Medulla oblongata (tissue), 1 donor: ENCODE measurements at regions not wholly inside any gene's neighbourhood (a gene's known extent, or its start where the extent isn't known, plus 50 kb on each side); places are given as distances from the start of the nearest gene placed in this dataset.

Source experiments
- DNase-seq: peaks from one replicate; pipeline ENCODE4 v3.0.0-alpha.2; 2015; ENCODE audit errors: extremely low spot score

DNA sequence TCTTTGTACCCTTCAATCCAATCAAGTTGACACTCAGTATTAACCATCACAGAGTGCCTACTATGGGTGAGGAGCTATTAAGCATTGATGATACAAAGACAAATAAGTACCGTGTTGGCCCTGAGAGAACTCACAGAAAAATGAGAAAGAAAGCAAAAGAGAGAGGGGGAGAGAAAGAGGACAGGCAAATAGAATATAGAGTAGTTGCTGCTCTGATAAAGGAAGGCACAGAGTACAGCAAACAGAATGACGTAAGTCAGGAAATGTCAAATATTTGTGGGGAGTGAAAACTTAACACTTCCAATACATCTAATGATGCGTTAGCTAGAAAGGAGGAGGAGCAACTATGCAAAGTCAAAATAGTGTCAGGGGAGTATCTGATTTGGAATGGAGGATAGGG, 320.6 kb upstream of the KCNH8 start:
- DNase-seq = no peak

DNA sequence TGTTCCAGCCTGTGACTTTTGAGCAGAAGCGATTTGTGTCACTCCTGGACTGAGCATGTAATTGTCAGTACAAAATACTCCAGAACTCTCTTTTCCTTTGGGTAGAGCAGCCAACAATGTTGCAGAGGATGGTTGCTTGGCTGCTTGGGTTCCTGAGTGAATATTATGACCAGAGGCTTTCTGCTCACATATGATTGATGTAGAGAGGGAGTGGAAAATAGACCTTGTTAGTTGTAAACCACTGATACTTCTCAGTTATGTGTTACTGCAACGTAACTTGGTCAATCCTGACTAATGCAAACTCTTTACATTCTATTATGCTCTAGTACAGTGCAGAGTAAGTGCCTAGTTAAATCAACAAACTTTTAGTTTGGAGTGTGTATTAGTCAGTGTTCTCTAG, 322.6 kb upstream of the KCNH8 start:
- DNase-seq = no peak

DNA sequence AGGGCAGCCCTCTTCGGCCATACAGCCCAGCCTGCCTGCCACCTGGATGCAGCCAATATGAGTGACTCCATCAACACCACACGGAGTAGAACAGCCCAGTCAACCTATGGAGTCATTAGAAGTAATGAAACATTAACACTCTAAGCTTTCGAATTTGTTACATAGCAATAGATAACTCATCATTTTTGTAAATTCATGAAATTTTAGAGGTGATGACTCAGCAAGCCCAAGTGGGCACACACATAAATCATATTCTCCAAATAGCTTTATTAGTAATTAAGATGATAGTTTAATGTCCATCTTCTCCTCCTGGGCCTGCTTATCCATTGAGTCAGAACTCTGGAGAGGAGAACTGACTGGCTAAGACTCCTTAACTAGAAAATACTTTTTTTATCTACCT, 335.0 kb upstream of the KCNH8 start:
- DNase-seq = no peak

DNA sequence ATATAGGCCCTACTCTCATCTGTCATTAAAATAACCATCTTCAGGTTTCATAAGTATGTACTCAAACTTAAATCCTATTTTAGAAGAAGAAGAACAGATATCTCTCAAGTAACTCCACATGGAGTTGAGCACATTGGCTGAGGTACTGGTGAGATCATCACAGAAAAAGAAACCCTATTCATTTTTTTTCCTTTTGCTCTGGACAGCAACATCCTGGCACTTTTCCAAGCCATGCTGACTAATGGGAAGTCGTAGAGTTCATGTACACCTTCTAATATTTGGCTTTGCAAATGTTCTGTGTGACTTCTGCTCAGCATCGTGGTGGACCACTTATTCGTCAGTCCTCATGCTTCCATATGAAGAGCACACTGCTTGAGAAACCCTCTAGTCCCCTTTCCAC, 336.0 kb upstream of the KCNH8 start:
- no peak for DNase-seq

DNA sequence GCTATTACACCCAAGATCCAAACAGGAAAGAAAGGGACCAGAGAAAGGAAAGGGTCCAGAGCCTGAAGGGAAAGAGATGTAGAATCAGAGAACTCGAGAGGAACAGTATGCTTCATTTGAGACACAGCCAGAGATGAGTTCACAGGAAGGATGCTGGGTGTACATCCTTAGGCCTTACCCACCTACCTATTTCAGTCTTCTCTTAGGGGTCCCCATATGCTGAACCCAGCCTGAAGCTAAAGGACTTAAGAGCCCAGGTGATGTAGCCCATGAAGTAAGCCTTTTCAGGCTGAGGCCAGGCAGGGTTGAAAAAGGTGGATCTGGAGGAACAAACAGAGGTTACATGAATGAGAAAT, 338.0 kb upstream of the KCNH8 start:
- DNase-seq = no peak

DNA sequence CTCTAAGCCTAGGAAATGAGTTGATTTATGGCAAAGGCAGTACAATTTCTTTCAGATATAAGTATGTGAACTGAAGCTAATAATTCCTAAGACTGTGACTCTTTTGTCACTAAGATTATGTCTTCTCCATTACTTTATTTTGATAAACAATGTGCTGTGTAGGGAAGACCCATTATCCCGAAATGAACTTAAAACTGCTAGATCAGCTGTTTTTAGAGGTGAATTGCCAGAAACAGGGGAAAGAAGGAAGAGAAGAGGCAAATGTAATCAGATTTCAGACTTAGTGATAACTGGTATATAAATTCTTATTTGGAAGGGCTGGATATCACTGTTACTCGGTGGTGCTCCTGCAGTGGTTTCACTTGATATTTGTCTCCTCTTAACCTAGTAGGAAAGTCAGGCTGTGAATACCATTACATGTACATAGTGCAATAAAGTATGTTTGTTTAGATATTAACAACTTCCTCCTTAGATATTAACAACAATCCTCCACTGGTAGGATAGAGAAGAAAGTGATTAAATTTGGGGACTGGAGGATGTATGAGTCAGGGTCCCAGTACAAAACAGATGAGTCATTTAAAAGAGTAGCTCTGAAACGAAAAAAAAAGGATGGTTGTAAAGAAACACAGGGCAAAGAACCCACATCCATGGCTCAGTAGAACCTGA, 338.5 kb upstream of the KCNH8 start:
- DNase-seq = no peak

DNA sequence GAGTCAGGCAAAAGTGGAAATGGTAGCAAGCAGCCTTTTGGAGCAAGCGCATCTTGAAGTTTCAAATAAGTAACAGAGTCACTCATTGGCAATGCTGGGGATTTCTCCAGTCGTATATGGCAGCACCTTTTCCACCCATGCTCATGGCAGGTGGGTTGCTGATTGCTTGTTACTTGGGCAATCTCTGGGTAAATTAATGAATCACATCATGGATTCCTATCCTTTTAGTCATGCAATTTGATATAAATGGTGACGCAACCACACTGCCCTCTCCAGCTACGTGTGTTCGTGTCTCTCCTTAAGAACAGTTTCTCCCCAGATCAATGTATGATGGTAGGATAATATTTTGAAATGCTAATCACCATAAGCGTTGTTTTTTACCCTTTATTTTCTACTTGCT, 339.9 kb upstream of the KCNH8 start:
- no peak for DNase-seq

DNA sequence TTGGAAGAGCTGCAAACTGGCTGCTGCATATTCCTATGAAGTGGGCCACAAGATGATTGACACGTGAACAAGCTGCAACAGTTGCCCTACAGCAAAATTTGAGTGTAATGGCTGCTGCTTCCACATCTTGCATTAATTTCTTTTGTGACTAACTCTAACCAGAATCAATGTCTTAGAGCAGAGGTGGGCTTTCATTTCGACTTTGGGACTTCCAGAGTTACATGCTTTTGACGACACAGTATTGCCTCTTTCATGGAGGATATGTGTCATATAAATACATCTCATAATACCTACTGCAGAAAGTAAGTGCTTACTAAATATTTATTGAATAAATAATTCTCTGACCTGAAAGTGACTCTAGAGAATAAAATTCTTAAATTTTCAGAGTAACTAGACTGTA, 340.7 kb upstream of the KCNH8 start:
- no peak for DNase-seq

DNA sequence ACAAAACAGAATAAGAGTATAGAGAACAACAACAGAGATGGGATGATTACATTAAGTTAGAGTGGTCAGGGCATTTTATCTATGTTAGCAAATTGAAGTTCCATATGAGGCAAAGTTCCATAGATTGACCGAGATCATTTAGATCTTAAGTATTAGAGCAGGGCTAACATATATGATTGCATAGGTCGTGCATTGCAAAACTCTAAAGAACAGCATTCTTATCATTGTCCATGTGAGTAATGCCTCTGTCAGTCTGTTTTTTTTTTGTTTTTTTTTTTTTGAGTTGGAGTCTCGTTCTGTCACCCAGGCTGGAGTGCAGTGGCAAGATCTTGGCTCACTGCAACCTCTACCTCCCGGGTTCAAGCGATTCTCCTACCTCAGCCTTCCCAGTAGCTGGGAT, 341.7 kb upstream of the KCNH8 start:
- no peak for DNase-seq

DNA sequence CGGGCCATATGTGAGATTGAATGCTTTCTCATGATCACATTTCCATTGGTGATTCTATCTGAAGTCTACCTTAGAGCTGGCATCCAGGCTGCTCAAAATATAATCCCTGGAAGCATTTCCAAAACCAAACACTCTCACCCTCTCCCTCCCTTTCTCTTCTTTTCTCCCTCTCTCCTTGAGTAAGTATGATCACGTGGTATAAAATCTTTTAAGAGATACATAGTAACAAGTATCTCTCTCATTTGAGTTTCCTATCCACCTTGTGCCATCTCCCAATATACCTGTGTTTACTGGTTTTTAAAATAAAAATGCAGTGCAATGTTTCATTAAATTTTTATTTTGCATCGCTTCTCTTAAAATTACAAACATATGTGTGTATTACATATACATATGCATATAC, 350.9 kb upstream of the KCNH8 start:
- DNase-seq = no peak

DNA sequence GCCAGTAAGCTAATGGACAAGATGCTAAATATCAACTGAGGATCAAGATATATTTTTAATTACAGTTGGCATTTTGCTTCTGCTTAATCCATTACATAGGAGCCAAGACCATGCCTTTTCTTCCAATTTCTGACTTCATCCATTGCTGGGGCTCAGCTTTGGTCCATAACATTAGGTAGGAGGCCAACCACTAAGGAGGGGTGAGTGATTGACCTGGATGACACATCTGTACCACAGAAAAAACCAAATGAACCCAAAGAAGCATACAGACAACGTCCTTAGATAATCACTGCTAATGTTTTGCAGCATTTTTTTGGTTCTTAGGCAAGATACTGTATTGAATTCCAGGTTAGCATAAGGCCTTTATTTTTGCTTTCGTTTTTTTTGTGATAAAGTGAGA, 353.2 kb upstream of the KCNH8 start:
- DNase-seq = no peak

DNA sequence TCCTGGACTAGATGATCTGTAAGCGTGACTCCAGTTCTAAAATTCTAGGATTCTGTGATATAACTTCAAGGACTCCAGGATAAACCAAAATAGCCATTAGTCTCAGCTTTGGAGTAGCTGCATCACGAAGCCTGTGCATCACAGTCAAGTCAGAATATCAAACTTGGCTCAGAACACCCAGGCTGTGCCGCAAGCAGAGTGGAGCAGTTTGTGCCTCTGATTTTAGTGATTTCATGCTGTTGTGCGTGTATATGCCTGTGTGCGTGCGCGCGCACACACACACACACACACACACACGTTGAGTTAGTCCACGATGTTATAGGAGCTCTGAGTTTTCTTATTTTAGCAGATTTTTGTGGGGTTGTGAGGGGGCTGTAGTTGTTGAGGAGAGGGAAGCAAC, 356.6 kb upstream of the KCNH8 start:
- no peak for DNase-seq

DNA sequence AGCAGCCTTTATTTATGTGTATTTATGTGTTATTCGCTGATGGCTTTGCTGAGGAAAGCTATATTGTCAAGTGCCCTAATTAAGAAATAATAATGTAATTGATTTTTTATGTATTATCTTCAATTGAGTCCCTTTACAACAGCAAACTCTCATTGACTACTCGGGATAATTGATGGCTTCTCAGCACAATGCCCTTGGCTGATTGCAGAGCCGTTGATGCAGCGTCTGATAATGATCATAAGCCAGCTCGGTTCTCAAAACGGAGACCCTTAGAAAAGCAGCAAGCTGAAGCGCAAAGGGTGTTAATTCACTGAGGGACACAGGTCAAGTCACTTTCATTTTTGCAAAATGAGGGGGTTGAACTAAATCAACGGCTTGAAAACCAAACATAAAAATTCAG, 357.1 kb upstream of the KCNH8 start:
- no peak for DNase-seq

DNA sequence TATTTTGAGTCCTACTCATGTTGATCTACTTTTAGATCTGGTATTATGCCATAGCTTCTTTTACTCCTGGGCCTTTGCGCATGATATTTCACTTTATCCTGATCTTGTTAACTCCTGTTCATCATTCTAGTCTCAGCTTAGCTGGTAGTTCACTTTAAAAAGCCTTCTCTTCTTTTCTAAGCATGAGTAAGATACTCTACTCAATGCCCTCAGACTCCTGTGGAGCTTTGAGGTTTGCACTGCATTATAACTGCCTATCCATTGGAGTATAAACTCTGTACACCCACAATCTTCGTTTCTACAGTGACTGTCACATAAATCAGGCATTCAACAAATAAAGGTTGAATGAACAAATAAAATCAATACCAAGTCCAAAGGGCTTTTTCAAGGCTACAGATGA, 357.9 kb upstream of the KCNH8 start:
- DNase-seq = no peak

DNA sequence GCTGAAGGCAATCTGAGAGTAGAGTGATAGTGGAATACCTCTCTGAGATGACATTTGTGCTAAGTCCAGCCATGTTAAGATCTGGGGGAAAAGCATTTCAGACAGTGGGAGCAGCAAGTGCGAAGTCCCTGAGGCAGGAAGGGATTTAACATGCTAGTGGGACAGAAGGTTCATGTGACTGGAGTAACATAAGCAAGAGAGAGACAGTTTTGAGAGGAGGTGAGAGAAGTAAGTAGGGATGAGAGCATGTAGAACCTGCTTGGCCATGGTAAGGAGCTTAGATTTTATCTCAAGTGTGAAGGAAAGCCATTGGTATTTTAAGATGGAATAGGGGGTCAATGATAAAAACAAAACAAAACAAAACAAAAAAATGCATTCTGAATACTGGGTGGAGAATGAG, 358.6 kb upstream of the KCNH8 start:
- DNase-seq = no peak

DNA sequence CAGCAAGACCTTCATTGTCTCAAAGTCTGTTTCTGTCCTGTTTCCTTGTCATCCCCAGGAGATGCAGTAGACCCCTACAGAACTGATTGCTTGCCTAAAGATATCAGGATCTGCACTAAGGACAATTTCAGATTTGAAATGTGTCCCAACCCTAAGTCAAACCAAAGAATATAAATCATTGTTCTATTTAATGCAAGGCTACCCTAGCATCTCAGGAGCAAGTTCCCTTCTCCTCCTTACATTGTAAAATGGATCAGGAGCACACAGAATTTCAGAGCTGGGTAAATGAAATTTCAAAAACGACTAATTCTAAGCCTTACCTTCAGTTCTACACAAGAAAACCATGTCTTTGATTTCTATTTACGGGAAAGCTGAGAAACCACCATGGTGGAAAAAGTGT, 360.9 kb upstream of the KCNH8 start:
- DNase-seq = no peak

DNA sequence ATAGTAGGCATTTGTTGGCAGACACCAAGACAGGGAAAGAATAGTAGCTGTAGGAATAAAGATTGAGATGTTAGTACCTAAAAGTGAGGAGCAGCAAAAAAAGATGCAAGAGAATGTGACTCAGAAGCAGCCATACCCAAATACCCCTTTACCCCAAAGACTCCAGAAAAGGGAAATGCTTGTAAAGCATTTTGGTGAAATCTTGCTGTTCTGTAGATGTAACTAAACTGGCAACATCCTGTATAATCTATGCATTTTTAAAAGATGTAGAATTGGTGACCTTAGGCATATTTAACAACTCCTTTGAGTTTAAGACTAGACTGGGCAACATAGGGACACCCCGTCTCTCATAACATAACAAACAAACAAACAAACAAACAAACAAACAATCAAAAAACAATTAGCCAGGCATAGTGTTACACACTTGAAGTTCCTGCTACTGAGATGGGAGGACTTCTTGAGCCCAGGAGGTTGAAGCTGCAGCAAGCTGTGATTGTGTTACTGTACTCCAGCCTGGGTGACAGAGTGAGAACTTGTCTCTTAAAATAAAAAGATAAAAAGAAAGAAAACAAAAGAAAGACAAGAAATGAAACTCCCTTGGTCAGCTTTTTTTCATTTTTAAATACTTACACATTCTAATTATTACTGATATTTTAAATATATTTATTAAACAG, 361.5 kb upstream of the KCNH8 start:
- no peak for DNase-seq

DNA sequence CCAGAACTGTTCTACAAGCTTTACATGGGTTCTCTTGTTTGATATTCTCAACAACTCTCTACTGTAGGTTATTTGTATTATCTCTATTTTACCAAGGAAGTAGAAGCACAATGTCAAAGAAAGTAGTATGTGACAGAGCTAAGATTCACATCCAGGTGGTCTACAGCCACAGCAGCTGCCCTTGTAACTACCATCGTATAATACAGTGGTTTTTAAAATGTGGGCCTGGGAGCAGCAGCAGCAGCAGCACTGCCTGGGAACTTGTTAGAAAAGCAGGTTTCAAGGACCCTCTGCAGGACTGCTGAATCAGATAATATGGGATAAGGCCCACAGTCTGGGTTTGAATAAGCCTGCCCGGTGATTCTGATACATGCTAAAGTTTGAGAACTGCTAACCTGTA, 357.1 kb upstream of the SATB1 start:
- DNase-seq = no peak

DNA sequence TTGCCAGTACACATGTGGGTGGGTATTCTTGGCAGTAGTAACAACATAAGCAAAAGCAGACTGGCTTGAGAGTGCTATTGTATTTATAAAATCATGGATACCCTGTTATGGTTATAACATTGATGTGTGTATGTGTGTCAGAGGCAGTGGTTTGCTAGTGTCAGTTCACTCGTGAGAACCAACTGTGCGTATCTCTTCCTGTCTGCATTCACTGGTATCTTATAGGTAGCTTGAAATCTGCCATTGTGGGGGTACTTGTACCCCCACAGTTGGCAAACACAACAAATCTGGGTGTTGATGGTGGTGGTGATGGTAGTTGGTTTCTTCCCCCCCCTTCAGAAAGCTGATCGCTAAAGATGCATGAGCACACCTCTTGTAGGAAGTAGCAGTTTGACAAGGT, 355.8 kb upstream of the SATB1 start:
- DNase-seq = no peak

DNA sequence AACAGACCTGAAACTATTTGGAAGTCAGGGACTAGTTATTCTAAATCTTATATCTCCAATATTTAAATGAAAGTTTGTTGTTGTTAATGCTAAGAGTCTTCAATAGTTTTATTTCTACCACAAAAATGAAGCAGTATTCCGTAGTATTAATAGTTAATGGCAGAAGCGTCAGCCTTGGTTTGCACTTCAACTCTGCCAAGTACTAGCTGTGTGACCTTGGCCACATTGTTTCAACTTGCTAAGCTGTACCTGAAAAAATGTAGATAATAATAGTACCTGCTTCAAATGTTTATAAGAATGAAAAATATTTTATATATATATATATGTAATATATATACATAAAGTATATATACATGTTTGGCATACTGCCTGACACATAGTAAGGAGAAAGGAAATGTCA, 354.6 kb upstream of the SATB1 start:
- DNase-seq = no peak

DNA sequence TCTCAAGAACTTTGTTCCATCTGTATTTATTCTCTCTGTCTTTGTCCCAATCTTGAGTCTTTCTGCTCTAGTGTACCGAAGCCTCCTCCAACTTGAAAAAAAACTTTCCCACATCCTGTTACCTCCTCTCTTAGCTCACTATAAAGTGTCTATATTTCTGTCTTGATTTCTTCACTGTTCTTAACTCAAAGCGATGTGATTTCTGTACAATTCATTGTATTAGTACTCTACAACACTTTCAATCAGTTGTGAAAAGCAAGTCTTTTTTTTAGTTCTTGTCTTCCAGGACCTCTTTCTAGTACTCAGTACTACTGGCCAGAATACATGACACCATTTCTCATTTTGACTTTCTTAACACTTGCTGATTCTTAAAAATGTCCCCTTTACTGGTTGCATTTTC, 353.5 kb upstream of the SATB1 start:
- no peak for DNase-seq

DNA sequence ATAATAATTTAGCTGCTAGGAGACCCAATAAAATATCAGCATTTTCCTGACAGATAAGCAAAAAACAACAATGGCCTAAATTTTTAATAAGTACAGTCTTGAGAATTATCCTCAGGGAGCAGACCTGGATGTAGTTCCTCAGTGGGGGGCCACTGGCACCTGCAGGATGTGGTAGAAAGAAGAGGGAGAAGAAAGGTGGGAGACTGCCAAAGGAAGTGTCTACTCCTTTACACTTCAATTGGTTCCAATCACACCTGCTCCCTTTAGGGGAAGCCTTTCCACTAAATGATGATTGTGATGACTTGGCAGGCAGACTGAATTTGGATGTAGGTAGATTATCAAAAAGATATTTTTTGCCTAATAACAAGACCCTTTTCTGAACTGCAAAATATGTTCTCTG, 353.0 kb upstream of the SATB1 start:
- DNase-seq = no peak

DNA sequence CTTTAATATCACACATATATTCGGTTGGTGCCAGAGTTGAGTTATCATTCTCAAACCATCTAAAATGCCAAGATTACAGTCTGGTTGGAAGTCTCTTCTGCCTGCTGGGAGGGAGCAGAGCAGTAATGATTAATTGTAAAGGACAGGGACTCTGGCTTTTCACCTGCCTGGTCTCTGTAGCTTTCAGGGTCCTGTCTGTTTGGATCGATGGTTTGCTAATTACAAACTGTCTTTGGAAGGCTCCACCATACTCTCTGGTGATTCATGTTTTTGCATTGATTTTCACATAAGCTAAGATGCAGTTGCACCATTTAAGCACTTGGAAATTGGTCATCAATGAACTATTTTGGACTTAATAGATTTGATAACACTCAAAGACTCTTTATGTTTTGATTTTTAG, 350.4 kb upstream of the SATB1 start:
- no peak for DNase-seq
